HEK293T (cell line): ENCODE measurements at regions not wholly inside any gene's neighbourhood (a gene's known extent, or its start where the extent isn't known, plus 50 kb on each side); places are given as distances from the start of the nearest gene placed in this dataset.

Source experiments
- BHLHE40 ChIP-seq: fragments of 450-650 bp; IDR thresholded peaks from 2 replicates; pipeline ENCODE4 v1.6.1; 2016; ENCODE audit warnings: mild to moderate bottlenecking, moderate library complexity, borderline replicate concordance
- ELF4 ChIP-seq: fragments of 450-650 bp; IDR thresholded peaks from 2 replicates; pipeline ENCODE4 v1.6.1; 2017; ENCODE audit warnings: antibody characterized with exemption
- FOXA1 ChIP-seq: fragments of 450-650 bp; IDR thresholded peaks from 2 replicates; pipeline ENCODE4 v1.6.1; 2016; ENCODE audit warnings: mild to moderate bottlenecking
- FOXK2 ChIP-seq: fragments of 450-650 bp; IDR thresholded peaks from 2 replicates; pipeline ENCODE4 v1.6.1; 2016; ENCODE audit warnings: mild to moderate bottlenecking
- FOXM1 ChIP-seq: fragments of 450-650 bp; IDR thresholded peaks from 2 replicates; pipeline ENCODE4 v1.6.1; 2017; ENCODE audit warnings: mild to moderate bottlenecking, borderline replicate concordance
- HDGF ChIP-seq: fragments of 450-650 bp; IDR thresholded peaks from 2 replicates; pipeline ENCODE4 v1.6.1; 2017; ENCODE audit warnings: antibody characterized with exemption, borderline replicate concordance
- L3MBTL2 ChIP-seq: fragments of 450-650 bp; conservative IDR thresholded peaks from 2 replicates; pipeline ENCODE4 v1.6.1; 2016; ENCODE audit warnings: mild to moderate bottlenecking
- LEF1 ChIP-seq: fragments of 450-650 bp; IDR thresholded peaks from 2 replicates; pipeline ENCODE4 v1.6.1; 2017; ENCODE audit warnings: mild to moderate bottlenecking, borderline replicate concordance
- SP1 ChIP-seq: fragments of 450-650 bp; IDR thresholded peaks from 2 replicates; pipeline ENCODE4 v1.6.1; 2017
- SUZ12 ChIP-seq: fragments of 450-650 bp; IDR thresholded peaks from 2 replicates; pipeline ENCODE4 v1.6.1; 2016; ENCODE audit warnings: mild to moderate bottlenecking
- TARDBP ChIP-seq: fragments of 450-650 bp; IDR thresholded peaks from 2 replicates; pipeline ENCODE4 v1.6.1; 2016
- ZNF384 ChIP-seq: fragments of 450-650 bp; IDR thresholded peaks from 2 replicates; pipeline ENCODE4 v1.6.1; 2016
- TF ChIP-seq, protein P1 (sequence below): fragments of 450-650 bp; IDR thresholded peaks from 2 replicates; pipeline ENCODE4 v1.6.1; 2016

DNA sequence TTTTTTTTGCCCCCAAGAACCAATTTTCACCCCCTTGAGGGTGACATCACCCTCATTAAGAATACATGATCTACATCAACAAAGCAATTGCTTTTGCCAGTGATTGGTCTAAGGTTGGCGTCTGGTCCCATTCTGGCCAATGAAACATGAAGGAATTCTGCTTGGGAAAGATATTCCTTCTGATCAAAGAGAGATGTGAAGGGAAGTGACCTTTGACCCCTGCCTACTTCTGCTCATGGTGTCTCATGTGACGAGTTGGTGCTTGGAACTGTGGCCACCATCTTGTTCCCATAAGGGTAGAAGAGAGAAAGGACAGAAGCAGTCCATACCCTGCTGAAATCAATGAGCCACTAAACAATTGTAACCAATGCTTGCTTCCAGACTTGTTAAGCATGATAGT is 85.1 kb downstream of the LBH start:
- no peak for TF ChIP-seq ELF4
- no peak for TF ChIP-seq LEF1
- TF ChIP-seq, protein P1, sequence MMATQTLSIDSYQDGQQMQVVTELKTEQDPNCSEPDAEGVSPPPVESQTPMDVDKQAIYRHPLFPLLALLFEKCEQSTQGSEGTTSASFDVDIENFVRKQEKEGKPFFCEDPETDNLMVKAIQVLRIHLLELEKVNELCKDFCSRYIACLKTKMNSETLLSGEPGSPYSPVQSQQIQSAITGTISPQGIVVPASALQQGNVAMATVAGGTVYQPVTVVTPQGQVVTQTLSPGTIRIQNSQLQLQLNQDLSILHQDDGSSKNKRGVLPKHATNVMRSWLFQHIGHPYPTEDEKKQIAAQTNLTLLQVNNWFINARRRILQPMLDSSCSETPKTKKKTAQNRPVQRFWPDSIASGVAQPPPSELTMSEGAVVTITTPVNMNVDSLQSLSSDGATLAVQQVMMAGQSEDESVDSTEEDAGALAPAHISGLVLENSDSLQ = no peak
- no peak for TF ChIP-seq HDGF
- TF ChIP-seq FOXK2 = no peak
- no peak for TF ChIP-seq SP1
- TF ChIP-seq FOXA1 = no peak
- no peak for TF ChIP-seq SUZ12
- TF ChIP-seq TARDBP = no peak
- TF ChIP-seq ZNF384 = no peak
- TF ChIP-seq BHLHE40 = no peak
- no peak for TF ChIP-seq FOXM1
- no peak for TF ChIP-seq L3MBTL2
